ENCODE measurements at regions not wholly inside any gene's neighbourhood (a gene's known extent, or its start where the extent isn't known, plus 50 kb on each side); places are given as distances from the start of the nearest gene placed in this dataset.

DNA sequence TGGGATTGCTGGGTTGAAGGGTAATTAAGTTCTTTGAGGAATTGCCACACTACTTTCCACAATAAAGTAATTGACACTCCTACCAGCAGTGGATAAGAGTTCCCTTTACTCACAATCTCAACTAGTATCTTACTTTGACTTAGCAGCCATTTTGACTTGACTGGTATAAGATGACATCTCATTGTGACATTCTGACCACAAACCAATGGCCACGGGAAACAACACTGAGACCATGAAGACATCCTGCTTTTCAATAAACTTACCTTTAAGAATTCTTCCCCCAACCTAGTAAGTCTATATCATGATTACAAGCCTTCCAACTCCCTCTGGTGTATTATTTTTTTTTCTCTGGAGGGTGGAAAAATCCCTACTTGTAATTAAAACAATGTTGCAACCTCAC is 66.9 kb upstream of the WDR1 start:
- CTCF ChIA-PET: no interaction called here
- Histone ChIP-seq H3K36me3 (ENCODE audit: insufficient read depth, low read length) (no peaks in the 10 kb centered on the region), H3K9me3 (ENCODE audit: low read length) (no peaks in the 10 kb centered on the region), H3K4me1 (ENCODE audit: insufficient read depth, low read length) (peaks cover 16% of the 10 kb centered on the region), H3K4me3 (ENCODE audit: low read length) (no peak overlapping the region), H3K27me3 (ENCODE audit: insufficient read depth, low read length, poor library complexity, severe bottlenecking) (no peaks in the 10 kb centered on the region), H3K27ac (ENCODE audit: low read depth, low read length) (peak overlapping the region; percentile 86)
- peaks cover 2 to 5% of the 10 kb centered on the region in 2 donors for H3K27me3 Mint-ChIP-seq
- DNase-seq: no peak
- no peak overlapping the region for H3K4me3 Mint-ChIP-seq
- peaks cover 16 to 32% (median 22%) of the 10 kb centered on the region in 3 donors for H3K4me1 Mint-ChIP-seq
- H3K9me3 Mint-ChIP-seq: no peaks in the 10 kb centered on the region
- peak overlapping the region in 2 of 8 donors; percentile 40 to 48 for H3K27ac Mint-ChIP-seq
- POLR2A ChIA-PET: no interaction called here
- H3K36me3 Mint-ChIP-seq: peaks cover 0 to 4% (median 0%) of the 10 kb centered on the region in 3 donors

DNA sequence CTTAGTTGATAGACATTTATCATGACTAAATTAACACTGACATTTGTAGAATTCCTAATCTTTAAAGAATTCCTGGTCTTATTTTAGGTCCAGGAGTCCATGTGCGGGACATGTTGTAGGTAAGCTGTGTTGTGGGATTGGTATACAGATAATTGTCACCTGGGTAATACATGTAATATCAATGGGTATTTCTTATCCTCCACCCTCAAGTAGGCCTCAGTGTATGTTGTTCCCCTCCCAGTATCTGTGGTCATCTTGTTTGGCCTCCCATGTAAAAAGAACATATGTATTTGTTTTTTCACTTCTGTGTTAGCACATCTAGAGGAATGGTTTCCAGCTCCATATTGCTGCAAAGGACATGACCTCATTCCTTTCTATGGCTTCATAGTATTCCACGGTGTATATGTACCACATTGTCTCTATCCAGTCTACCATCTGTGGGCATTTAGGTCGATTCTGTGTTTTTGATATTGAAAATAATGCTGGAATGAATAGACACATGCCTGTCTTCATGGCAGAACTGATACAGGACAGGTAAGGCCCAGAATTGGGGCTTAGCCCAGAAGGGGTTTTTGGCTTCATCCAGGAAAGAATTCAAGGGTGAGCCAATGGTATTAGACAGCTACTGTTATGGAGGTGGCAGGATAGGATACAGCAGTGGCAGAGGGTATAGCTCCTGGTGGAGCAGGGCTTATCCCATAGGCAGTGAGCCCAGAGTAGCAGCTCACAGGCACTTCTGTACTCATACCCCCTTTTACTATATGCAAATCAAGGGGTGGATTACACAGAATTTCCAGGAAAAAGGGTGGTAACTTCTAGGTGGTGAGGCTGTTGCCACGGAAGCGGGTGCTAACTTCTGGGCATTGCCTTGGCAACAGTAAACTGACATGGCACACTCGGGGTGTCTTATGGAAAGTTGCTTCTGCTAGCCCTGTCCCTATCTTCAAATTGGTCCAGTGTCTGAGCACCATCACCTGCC is 66.1 kb upstream of the WDR1 start:
- H3K36me3 Mint-ChIP-seq: peaks cover 0 to 4% (median 0%) of the 10 kb centered on the region in 3 donors
- peaks cover 2 to 5% of the 10 kb centered on the region in 2 donors for H3K27me3 Mint-ChIP-seq
- H3K27ac Mint-ChIP-seq: peak overlapping the region in 1 of 8 donors; percentile 13
- H3K9me3 ChIP-seq (ENCODE audit: low read length): no peaks in the 10 kb centered on the region
- ChIA-PET POLR2A (no interaction called here), CTCF (interaction anchor here (1.0 to 1.3 kb wide), 2 partner anchors 55 to 164 kb away, joined by 3 read pairs; no protein-coding TSS in a partner anchor)
- H3K9me3 Mint-ChIP-seq: no peaks in the 10 kb centered on the region
- H3K27me3 ChIP-seq (ENCODE audit: insufficient read depth, low read length, poor library complexity, severe bottlenecking): no peaks in the 10 kb centered on the region
- peaks cover 16 to 32% (median 22%) of the 10 kb centered on the region in 3 donors for H3K4me1 Mint-ChIP-seq
- H3K27ac ChIP-seq (ENCODE audit: low read depth, low read length): peak overlapping the region; percentile 86
- peaks cover 16% of the 10 kb centered on the region for H3K4me1 ChIP-seq (ENCODE audit: insufficient read depth, low read length)
- no peaks in the 10 kb centered on the region for H3K36me3 ChIP-seq (ENCODE audit: insufficient read depth, low read length)
- H3K4me3 ChIP-seq (ENCODE audit: low read length): no peak overlapping the region
- no peak overlapping the region for H3K4me3 Mint-ChIP-seq
- DNase-seq: no peak

DNA sequence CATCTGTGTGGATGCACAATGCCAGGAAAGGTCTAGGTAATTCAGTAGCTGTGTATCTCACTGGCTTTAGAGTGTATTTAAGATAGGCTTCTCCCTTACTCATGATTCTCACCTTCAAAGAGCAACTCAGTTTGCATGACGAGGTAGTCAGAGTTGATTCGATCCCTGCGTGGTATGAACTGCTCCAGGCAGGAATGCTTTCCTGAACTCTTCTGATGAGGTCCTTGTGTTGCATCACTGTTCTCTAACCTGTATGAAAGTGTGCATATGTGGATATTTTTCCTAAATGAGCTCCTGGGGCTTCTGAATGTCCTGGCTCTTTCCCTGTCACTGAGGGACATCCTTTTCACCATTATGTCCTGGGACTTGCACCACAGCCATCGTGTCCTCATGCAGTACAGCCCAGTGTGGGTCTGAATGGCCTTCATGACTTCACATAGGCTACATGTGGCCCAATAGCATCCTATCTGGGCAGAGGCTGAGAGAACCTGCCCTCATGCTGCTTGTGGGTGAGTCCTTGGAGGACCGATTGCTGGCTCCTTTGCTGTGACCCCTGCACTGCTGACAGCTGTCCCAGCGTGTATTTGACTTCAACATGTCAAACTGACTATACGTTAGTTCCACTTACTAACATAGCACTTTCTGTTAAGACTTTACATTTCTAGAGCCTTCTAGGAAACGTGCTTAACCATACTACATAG is 65.3 kb upstream of the WDR1 start:
- no peaks in the 10 kb centered on the region for H3K36me3 ChIP-seq (ENCODE audit: insufficient read depth, low read length)
- Mint-ChIP-seq H3K4me3 (no peak overlapping the region), H3K9me3 (no peaks in the 10 kb centered on the region), H3K36me3 (peaks cover 0 to 4% (median 0%) of the 10 kb centered on the region in 3 donors), H3K27me3 (peaks cover 2 to 3% of the 10 kb centered on the region in 2 donors), H3K27ac (peak overlapping the region in 1 of 8 donors; percentile 17), H3K4me1 (peaks cover 16 to 32% (median 22%) of the 10 kb centered on the region in 3 donors)
- H3K4me3 ChIP-seq (ENCODE audit: low read length): no peak overlapping the region
- H3K27ac ChIP-seq (ENCODE audit: low read depth, low read length): peak overlapping the region; percentile 86
- H3K9me3 ChIP-seq (ENCODE audit: low read length): no peaks in the 10 kb centered on the region
- no peaks in the 10 kb centered on the region for H3K27me3 ChIP-seq (ENCODE audit: insufficient read depth, low read length, poor library complexity, severe bottlenecking)
- POLR2A ChIA-PET: no interaction called here
- DNase-seq: no peak
- peaks cover 16% of the 10 kb centered on the region for H3K4me1 ChIP-seq (ENCODE audit: insufficient read depth, low read length)
- CTCF ChIA-PET: interaction anchor here (1.0 to 1.3 kb wide), 2 partner anchors 56 to 163 kb away, joined by 3 read pairs; no protein-coding TSS in a partner anchor

DNA sequence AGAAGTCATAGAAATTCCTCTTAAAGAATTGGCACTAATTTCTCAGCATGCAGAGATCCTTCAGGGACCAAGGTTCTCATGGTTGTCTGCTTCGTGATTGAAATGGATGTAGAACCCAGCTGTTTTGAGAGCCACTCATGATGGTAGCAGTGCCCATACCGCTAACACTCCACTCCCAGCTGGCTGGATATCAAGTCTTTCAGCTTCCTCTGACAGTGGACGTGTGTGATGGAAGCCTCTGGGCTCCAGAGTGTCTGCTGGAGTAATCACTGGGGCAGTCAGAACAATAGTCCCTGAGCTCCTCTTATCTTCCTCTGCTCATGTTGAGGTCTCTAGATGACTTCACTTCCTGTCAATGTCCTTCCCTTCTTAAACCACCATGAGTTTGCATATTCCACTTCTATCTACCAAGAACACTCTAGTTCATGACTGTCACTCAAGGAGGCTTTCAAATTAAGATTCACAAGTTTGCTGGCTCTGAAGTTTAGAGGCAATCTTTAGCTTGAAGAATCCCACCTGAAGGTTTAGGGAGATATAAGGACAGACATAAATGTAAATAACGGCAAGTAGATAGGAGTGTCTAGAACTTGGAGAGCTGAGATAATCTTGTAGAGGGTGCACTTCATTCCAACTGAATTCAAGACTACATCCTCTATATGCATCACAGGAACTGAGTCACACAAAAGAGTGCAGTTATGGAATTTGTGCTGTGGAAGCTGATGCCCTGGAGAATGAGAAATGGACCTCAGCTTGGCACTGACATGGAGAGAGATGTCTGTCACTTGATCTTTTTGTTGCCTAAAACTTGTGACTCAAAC is 64.5 kb upstream of the WDR1 start:
- H3K4me3 ChIP-seq (ENCODE audit: low read length): no peak overlapping the region
- Mint-ChIP-seq H3K4me1 (peaks cover 16 to 32% (median 22%) of the 10 kb centered on the region in 3 donors), H3K27ac (peak overlapping the region in 4 of 8 donors; percentile 8 to 16 (median 14)), H3K36me3 (peaks cover 0 to 4% (median 0%) of the 10 kb centered on the region in 3 donors), H3K4me3 (no peak overlapping the region), H3K27me3 (no peaks in the 10 kb centered on the region), H3K9me3 (no peaks in the 10 kb centered on the region)
- no peaks in the 10 kb centered on the region for H3K9me3 ChIP-seq (ENCODE audit: low read length)
- H3K27ac ChIP-seq (ENCODE audit: low read depth, low read length): peak overlapping the region; percentile 86
- CTCF ChIA-PET: interaction anchor here (1.0 kb wide), 1 partner anchor 57 kb away, joined by 3 read pairs; no protein-coding TSS in a partner anchor
- no peaks in the 10 kb centered on the region for H3K27me3 ChIP-seq (ENCODE audit: insufficient read depth, low read length, poor library complexity, severe bottlenecking)
- peak in 1 of 5 donors; percentile 12 for DNase-seq
- peaks cover 16% of the 10 kb centered on the region for H3K4me1 ChIP-seq (ENCODE audit: insufficient read depth, low read length)
- H3K36me3 ChIP-seq (ENCODE audit: insufficient read depth, low read length): no peaks in the 10 kb centered on the region
- POLR2A ChIA-PET: no interaction called here

DNA sequence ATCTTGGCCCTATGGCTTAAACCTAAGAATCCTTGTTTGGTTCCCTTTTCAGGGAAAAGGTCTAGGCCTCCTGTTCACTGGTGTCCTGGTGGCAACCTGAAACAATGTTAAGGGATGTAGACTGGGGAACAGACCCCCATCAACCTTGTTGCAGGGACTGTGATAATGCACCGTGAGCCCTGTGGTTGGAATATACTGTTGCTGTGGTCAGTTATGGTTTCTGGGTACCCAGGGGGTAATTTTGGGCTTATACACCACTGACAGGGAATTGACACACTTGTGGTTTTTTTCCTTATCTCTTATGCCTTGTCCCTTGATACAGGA is 64.0 kb upstream of the WDR1 start:
- DNase-seq: no peak
- H3K4me1 Mint-ChIP-seq: peaks cover 16 to 32% (median 22%) of the 10 kb centered on the region in 3 donors
- peak overlapping the region; percentile 86 for H3K27ac ChIP-seq (ENCODE audit: low read depth, low read length)
- no peak overlapping the region for H3K27ac Mint-ChIP-seq
- ChIA-PET CTCF (no interaction called here), POLR2A (no interaction called here)
- no peaks in the 10 kb centered on the region for H3K27me3 Mint-ChIP-seq
- no peaks in the 10 kb centered on the region for H3K27me3 ChIP-seq (ENCODE audit: insufficient read depth, low read length, poor library complexity, severe bottlenecking)
- H3K36me3 Mint-ChIP-seq: peaks cover 0 to 4% (median 0%) of the 10 kb centered on the region in 3 donors
- no peak overlapping the region for H3K4me3 ChIP-seq (ENCODE audit: low read length)
- H3K4me1 ChIP-seq (ENCODE audit: insufficient read depth, low read length): peaks cover 16% of the 10 kb centered on the region
- H3K9me3 Mint-ChIP-seq: no peaks in the 10 kb centered on the region
- no peak overlapping the region for H3K4me3 Mint-ChIP-seq
- no peaks in the 10 kb centered on the region for H3K9me3 ChIP-seq (ENCODE audit: low read length)
- no peaks in the 10 kb centered on the region for H3K36me3 ChIP-seq (ENCODE audit: insufficient read depth, low read length)

- CTCF ChIA-PET: no interaction called here
- no peak for DNase-seq
- no peak overlapping the region for H3K4me3 ChIP-seq (ENCODE audit: low read length)
- Mint-ChIP-seq H3K4me1 (peaks cover 16 to 32% (median 22%) of the 10 kb centered on the region in 3 donors), H3K36me3 (peaks cover 0 to 4% (median 0%) of the 10 kb centered on the region in 3 donors), H3K4me3 (no peak overlapping the region), H3K27ac (no peak overlapping the region), H3K9me3 (no peaks in the 10 kb centered on the region), H3K27me3 (no peaks in the 10 kb centered on the region)
- no peaks in the 10 kb centered on the region for H3K36me3 ChIP-seq (ENCODE audit: insufficient read depth, low read length)
- H3K27ac ChIP-seq (ENCODE audit: low read depth, low read length): peak overlapping the region; percentile 86
- peaks cover 16% of the 10 kb centered on the region for H3K4me1 ChIP-seq (ENCODE audit: insufficient read depth, low read length)
- no peaks in the 10 kb centered on the region for H3K27me3 ChIP-seq (ENCODE audit: insufficient read depth, low read length, poor library complexity, severe bottlenecking)
- H3K9me3 ChIP-seq (ENCODE audit: low read length): no peaks in the 10 kb centered on the region
- POLR2A ChIA-PET: no interaction called here
Measured at GRCh38 chr4:10179957-10180602, 63.5 kb upstream of the WDR1 start.

- Histone ChIP-seq H3K4me3 (ENCODE audit: low read length) (no peak overlapping the region), H3K9me3 (ENCODE audit: low read length) (no peaks in the 10 kb centered on the region), H3K27ac (ENCODE audit: low read depth, low read length) (peak overlapping the region; percentile 86), H3K27me3 (ENCODE audit: insufficient read depth, low read length, poor library complexity, severe bottlenecking) (no peaks in the 10 kb centered on the region), H3K4me1 (ENCODE audit: insufficient read depth, low read length) (peaks cover 16% of the 10 kb centered on the region), H3K36me3 (ENCODE audit: insufficient read depth, low read length) (no peaks in the 10 kb centered on the region)
- Mint-ChIP-seq H3K27ac (no peak overlapping the region), H3K27me3 (peaks cover 0 to 3% of the 10 kb centered on the region in 2 donors), H3K9me3 (no peaks in the 10 kb centered on the region), H3K36me3 (peaks cover 0 to 4% (median 0%) of the 10 kb centered on the region in 3 donors), H3K4me3 (no peak overlapping the region), H3K4me1 (peaks cover 14 to 29% (median 20%) of the 10 kb centered on the region in 3 donors)
- ChIA-PET CTCF (no interaction called here), POLR2A (no interaction called here)
- no peak for DNase-seq
Measured at GRCh38 chr4:10178763-10179162, 62.2 kb upstream of the WDR1 start.
